OCI-LY1 (cell line): ENCODE measurements at regions not wholly inside any gene's neighbourhood (a gene's known extent, or its start where the extent isn't known, plus 50 kb on each side); places are given as distances from the start of the nearest gene placed in this dataset.

Experiments used
- H2AFZ ChIP-seq: fragments of 200-600 bp; sonication (generic), shearing (Covaris generic); 2 replicates; pipeline ENCODE4 v1.6.0; 2014; ENCODE audit warnings: antibody characterized with exemption, mild to moderate bottlenecking, low read length
- H3F3A ChIP-seq: fragments of 200-600 bp; sonication (generic), shearing (Covaris generic); 2 replicates; pipeline ENCODE4 v1.6.0; 2014; ENCODE audit warnings: mild to moderate bottlenecking, antibody characterized with exemption, low read length, moderate library complexity; ENCODE audit not compliant: insufficient read depth
- H3K27ac ChIP-seq: fragments of 200-600 bp; sonication (generic); 2 replicates; pipeline ENCODE4 v1.5.1; 2014; ENCODE audit warnings: low read length, mixed run types, mild to moderate bottlenecking, low read depth; ENCODE audit not compliant: poor library complexity, severe bottlenecking
- H3K27me3 ChIP-seq: fragments of 200-600 bp; sonication (generic); 2 replicates; pipeline ENCODE4 v1.6.0; 2014; ENCODE audit warnings: antibody characterized with exemption, mild to moderate bottlenecking, low read length, moderate library complexity; ENCODE audit not compliant: insufficient read depth
- H3K36me3 ChIP-seq: fragments of 200-600 bp; sonication (generic); 2 replicates; pipeline ENCODE4 v1.6.1; 2014; ENCODE audit warnings: mild to moderate bottlenecking, antibody characterized with exemption, low read length, moderate library complexity, mixed read lengths; ENCODE audit not compliant: insufficient read depth
- H3K4me1 ChIP-seq: fragments of 200-600 bp; sonication (generic); 2 replicates; pipeline ENCODE4 v1.5.1; 2014; ENCODE audit warnings: mild to moderate bottlenecking, low read length, moderate library complexity; ENCODE audit not compliant: insufficient read depth, severe bottlenecking
- H3K4me2 ChIP-seq: fragments of 200-600 bp; sonication (generic), shearing (Covaris generic); 2 replicates; pipeline ENCODE4 v1.6.1; 2014; ENCODE audit warnings: low read length
- H3K4me3 ChIP-seq: fragments of 200-600 bp; sonication (generic); 2 replicates; pipeline ENCODE4 v1.5.1; 2014; ENCODE audit warnings: low read length, low read depth, mild to moderate bottlenecking, mixed read lengths; ENCODE audit not compliant: poor library complexity, severe bottlenecking
- H3K79me2 ChIP-seq: fragments of 200-600 bp; shearing (Covaris generic); 2 replicates; pipeline ENCODE4 v1.6.1; 2016; ENCODE audit warnings: mixed run types, low read length, mixed read lengths; ENCODE audit not compliant: insufficient read depth
- H3K9ac ChIP-seq: fragments of 200-600 bp; sonication (generic), shearing (Covaris generic); 2 replicates; pipeline ENCODE4 v1.6.1; 2014; ENCODE audit warnings: mild to moderate bottlenecking, low read length, mixed read lengths
- H3K9me2 ChIP-seq: fragments of 200-600 bp; sonication (generic), shearing (Covaris generic); 2 replicates; pipeline ENCODE4 v1.6.1; 2014; ENCODE audit warnings: low read depth, mild to moderate bottlenecking, low read length, mixed read lengths
- H3K9me3 ChIP-seq: fragments of 200-600 bp; shearing (Covaris generic); 2 replicates; pipeline ENCODE4 v1.6.1; 2014; ENCODE audit warnings: low read length, mixed read lengths
- H4K20me1 ChIP-seq: fragments of 200-600 bp; sonication (generic), shearing (Covaris generic); 2 replicates; pipeline ENCODE4 v1.6.0; 2016; ENCODE audit warnings: mild to moderate bottlenecking, low read length; ENCODE audit not compliant: insufficient read depth
- CTCF ChIP-seq: fragments of 200-600 bp; sonication (generic), shearing (Covaris generic); IDR thresholded peaks from 2 replicates; pipeline ENCODE4 v1.5.1; 2017; ENCODE audit warnings: mild to moderate bottlenecking, antibody characterized with exemption, low read length, moderate library complexity, mixed read lengths
- EZH2 ChIP-seq: fragments of 200-600 bp; sonication (generic), shearing (Covaris generic); IDR thresholded peaks from 2 replicates; pipeline ENCODE4 v1.8.0; 2017; ENCODE audit warnings: borderline replicate concordance, mixed run types, mild to moderate bottlenecking, antibody characterized with exemption, low read length, moderate library complexity, mixed read lengths

DNA sequence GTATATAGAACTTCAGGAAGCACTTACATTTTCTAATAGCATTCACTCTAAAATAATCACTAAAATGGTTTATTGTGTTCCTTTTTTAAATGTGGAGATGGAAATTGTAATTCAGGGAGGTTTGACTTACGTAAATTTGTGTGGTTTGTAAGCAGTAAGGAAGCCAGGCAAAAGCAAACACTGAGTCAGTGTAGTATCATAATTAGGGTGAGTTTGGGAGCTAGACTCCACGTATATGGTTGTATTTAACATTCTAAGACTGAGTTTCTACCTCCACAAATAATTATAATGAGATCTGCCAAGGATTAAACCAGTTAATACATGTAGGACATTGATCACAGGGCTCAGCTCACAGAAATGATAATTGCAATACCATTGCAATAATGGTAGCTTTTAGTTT lies 425.5 kb downstream of the CBLN4 start:
- H3K9me2 ChIP-seq = no peaks in the 10 kb centered on the region
- H3K27ac ChIP-seq = no peak overlapping the region
- no peak overlapping the region for H3K9ac ChIP-seq
- H3K4me1 ChIP-seq = no peaks in the 10 kb centered on the region
- no peak overlapping the region for H3K4me2 ChIP-seq
- H3K36me3 ChIP-seq = no peaks in the 10 kb centered on the region
- no peak overlapping the region for H2AFZ ChIP-seq
- TF ChIP-seq EZH2 = no peak
- no peak for TF ChIP-seq CTCF
- no peaks in the 10 kb centered on the region for H3K27me3 ChIP-seq
- no peaks in the 10 kb centered on the region for H3K79me2 ChIP-seq
- no peaks in the 10 kb centered on the region for H3K9me3 ChIP-seq
- H3F3A ChIP-seq = no peaks in the 10 kb centered on the region
- no peak overlapping the region for H3K4me3 ChIP-seq
- no peaks in the 10 kb centered on the region for H4K20me1 ChIP-seq

DNA sequence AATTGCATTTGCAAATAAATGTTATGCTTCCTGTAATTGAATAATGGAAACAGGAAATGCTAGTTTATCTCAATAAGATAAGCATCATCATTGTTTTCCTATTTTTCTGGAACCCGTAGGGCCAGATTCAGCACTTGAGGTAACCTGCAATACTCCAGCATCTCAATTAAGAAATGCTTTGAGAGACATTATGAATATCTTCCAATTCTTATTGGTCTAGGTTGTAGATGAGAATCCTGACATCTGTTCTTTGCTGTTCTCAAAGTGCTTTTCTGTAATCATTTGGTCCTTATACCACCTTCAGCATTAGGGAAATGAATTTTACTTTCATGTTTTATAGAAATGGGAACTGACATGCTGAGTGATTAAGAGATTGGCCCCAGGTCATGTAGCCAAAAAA lies 428.3 kb downstream of the CBLN4 start:
- Histone ChIP-seq H3K36me3 (no peaks in the 10 kb centered on the region), H3F3A (no peaks in the 10 kb centered on the region), H3K79me2 (no peaks in the 10 kb centered on the region), H3K27ac (no peak overlapping the region), H3K9ac (no peak overlapping the region), H3K4me1 (no peaks in the 10 kb centered on the region), H3K9me2 (no peaks in the 10 kb centered on the region), H3K9me3 (no peaks in the 10 kb centered on the region), H3K4me3 (no peak overlapping the region), H3K4me2 (no peak overlapping the region), H3K27me3 (no peaks in the 10 kb centered on the region), H2AFZ (no peak overlapping the region), H4K20me1 (no peaks in the 10 kb centered on the region)
- TF ChIP-seq CTCF (no peak), EZH2 (no peak)

GRCh38 chr20:55569084-55569483 lies 436.2 kb downstream of the CBLN4 start:
- no peaks in the 10 kb centered on the region for H4K20me1 ChIP-seq
- no peak overlapping the region for H3K27ac ChIP-seq
- TF ChIP-seq CTCF (no peak), EZH2 (no peak)
- H3K9ac ChIP-seq = no peak overlapping the region
- H3K4me1 ChIP-seq = no peaks in the 10 kb centered on the region
- H3K4me2 ChIP-seq = no peak overlapping the region
- H3F3A ChIP-seq = no peaks in the 10 kb centered on the region
- no peak overlapping the region for H2AFZ ChIP-seq
- H3K27me3 ChIP-seq = no peaks in the 10 kb centered on the region
- no peak overlapping the region for H3K4me3 ChIP-seq
- H3K9me3 ChIP-seq = no peaks in the 10 kb centered on the region
- no peaks in the 10 kb centered on the region for H3K9me2 ChIP-seq
- H3K79me2 ChIP-seq = no peaks in the 10 kb centered on the region
- no peaks in the 10 kb centered on the region for H3K36me3 ChIP-seq
